DMS114 treated with DMSO at 0.1 percent for 48 hours (cell line): ENCODE measurements at regions not wholly inside any gene's neighbourhood (a gene's known extent, or its start where the extent isn't known, plus 50 kb on each side); places are given as distances from the start of the nearest gene placed in this dataset.
"Not testable (repeated sequence)": the region's sequence is repeated elsewhere in the genome, so short reads cannot be mapped to it uniquely, and the experiment has no call there.

Experiments
- DNase-seq: peaks from one replicate; lab custom pipeline; 2025; ENCODE audit not compliant: unreplicated experiment; lab: John Stamatoyannopoulos, UW

DNA sequence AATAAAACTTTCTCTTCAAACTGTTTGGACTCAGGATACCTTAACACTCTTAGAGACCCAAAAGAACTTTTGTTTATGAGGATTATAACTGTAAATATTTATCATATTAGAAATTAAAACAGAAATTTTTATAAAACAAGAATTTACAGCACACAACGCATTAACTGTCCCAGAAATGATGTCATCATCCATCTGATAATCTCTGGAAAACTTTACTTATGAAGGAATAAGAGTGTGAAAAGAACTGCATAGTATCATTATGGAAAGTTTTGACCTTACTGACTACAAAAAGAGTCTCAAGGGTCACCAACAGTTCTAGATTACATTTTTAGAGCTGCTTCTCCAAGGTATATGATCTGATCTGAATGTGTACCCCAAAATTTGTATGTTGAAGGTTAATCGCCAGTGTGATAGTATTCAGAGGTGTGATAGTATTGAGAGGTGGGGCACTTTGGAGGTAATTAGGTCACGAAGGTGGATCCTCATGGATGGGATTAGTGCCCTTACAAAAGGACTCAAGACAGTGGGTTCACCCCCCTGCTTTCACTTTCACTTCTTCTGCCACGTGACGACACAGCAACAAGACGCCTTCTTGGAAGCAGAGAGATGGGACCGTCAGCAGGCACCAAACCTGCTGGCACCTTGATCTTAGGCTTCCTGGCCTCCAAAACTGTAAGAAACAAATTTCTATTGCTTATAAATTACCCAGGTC, 95.7 kb upstream of the NR5A2 start:
- DNase-seq = no peak

DNA sequence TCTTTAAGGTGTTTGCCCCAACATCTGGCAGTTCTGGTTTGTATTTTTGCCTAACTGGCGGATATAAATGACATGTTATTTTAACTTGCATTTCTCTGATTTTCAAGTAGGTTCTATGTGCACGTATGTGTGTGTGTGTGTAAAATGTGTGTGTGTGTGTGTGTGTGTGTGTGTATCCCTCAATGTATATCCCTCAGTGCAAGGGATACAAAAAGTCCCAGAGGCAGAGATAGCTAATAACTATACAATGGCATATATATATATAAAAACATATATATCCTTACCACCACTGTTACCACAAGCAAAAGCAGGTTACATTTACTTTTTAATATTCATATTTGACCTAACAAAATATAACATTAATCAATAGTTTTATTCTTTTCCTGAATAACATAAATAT, 95.0 kb upstream of the NR5A2 start:
- DNase-seq = no peak

DNA sequence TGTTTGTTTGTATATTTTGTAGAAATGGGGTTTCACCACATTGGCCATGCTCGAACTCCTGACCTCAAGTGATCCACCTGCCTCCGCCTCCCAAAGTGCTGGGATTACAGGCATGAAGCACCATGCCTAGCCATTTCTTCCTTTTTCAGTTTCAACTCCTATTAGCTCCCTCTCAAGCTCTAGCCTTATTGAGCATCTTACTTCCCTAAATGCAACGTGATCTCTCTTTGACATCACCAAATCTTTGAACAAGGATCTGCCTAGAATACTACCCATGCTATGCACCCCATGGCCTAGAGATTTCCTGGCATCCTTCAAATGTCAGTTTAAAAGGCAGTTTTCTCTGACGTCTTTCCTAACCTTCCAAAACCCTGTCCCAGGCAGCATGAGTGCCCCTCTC, 91.1 kb upstream of the NR5A2 start:
- DNase-seq = no peak

DNA sequence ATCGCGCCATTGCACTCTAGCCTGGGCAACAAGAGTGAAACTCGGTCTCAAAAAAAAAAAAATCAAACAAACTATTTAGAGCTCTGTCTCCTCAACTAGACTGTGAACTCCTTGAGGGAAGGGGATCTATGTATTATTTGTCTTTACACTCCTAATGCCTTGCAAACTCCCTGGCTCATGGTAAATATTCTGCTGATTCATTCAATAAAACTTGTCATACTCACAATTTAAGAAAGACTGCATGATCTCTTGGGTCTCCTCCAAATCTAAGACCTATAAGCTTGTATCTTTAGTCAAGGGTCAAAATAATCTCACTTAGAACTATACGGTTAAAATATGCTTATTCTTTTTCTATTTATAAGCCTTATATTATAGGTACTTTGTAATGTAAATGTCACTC, 90.3 kb upstream of the NR5A2 start:
- no peak for DNase-seq

DNA sequence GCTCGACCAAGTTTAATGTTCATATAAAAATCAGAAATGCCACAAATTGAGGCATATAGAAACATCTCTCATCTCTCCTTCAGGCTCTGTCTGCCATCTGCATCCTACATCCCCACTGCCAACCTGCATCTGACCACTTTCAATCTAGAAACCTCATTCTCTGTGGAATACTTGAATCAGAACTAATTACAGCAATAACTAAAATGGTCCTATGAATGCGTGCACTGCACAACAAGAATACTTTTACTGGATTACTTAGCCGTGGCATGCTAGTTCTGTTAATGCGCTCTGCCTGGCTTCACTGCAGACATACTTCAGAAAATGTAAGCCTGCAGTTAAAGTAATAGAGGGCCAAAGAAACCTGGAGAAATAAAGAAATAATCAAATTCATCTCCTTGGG, 89.8 kb upstream of the NR5A2 start:
- DNase-seq = no peak

- no peak for DNase-seq
These were observed 82.5 kb upstream of the NR5A2 start for GRCh38 chr1:199944986-199945385.

GRCh38 chr1:199945591-199945990, 81.9 kb upstream of the NR5A2 start:
- DNase-seq = no peak

DNA sequence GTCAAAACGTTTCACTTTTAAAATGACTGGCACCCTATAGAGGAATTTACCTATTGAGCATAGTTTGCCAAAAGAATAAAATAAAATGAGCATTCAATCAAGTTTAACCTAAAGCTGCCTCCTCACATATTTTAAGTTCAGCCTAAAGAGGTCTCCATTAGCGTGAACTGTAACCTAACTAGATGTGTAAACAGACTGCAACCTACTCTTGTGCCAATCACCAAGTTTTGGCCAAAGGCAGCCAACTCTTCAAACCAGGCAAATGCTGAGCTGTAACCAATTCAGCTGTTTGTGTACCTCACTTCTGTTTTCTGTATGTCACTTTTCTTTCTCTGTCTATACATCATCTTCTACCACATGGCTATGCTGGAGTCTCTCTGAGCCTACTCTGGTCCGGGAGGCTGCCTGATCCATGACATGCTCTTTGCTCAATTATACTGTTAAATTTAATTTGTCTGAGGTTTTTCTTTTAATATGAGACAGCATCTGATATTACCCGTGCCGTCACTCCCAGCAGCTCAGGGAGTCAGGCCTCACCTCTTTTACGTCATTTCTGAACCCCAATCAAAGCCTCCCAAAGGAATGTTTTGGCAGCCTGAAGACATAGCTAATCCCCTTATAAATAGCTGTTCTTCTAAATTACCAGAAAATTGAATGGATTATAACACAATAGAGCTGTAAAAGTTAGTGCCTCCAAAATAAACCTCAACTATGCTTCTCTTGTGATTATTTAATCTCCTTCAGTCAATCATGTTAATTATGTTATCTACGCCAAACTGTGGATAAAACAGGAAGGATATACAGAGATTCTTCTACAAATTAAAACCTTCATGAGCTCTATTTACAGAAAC, 81.0 kb upstream of the NR5A2 start:
- no peak for DNase-seq

DNA sequence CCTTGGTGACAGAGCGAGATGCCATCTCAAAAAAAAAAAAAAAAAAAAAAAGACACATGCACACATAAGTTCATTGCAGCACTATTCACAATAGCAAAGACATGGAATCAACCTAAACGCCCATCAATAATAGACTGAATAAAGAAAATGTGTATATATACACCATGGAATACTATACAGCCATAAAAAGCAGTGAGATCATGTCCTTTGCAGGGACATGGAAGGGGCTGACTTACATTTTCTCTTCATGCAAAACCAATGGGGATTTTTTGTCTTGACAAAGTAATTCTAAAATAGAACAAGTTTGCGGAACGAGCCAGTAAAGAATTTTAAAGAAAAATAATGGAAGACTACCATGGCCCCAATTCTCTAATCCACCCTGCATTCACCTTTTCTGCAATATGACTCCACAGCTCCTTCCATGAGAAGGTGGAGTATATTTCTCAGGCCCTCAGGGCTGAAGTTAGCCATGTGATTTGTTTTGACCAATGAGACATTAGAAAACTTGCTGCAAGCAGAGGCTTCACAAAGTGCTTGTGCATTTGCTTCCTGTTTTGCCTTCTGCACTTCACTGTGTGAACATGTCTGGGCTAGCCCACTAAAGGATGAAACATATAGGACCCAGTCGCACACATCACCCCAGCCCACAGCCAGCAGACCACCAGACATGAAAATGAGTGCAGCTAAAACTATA, 78.8 kb upstream of the NR5A2 start:
- DNase-seq = no peak

DNA sequence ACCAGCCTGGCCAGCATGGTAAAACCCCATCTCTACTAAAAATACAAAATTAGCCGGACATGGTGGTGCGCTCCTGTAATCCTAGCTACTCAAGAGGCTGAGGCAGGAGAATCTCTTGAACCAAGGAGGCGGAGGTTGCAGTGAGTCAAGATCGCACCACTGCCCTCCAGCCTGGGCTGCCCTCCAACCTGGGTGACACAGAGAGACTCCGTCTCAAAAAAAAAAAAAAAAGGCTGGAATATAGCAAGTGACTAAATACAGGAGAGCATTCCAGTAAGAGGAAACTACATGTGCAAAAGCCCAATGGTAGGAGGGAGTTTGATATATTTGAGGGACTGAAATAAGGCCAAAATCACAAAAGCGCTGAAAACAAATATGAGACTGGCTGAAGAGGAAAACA, 76.5 kb upstream of the NR5A2 start:
- DNase-seq = not testable (repeated sequence)

DNA sequence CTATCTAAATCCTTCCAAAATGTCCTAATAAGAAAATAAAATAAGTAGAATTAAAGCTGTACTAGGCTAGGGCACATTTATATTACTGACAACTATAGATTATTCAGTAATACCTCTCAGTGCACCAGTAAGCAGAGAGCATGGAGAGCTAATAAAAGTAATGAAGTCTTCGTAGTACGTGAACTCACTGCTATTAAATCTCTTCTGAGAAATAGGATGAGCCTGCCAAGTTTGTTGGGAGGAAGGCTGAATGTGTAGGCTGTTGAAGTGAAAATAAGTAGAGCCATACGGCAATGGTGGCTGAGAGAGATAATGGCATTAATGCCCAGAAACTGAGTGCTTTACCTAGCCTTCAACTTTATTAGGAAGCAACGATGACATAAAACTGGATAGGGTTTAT, 73.9 kb upstream of the NR5A2 start:
- DNase-seq = no peak

GRCh38 chr1:199954699-199955098, 72.8 kb upstream of the NR5A2 start:
- DNase-seq = no peak

- DNase-seq = no peak
These were observed 72.3 kb upstream of the NR5A2 start for GRCh38 chr1:199955235-199955634.

- DNase-seq = no peak
These were observed 71.5 kb upstream of the NR5A2 start for GRCh38 chr1:199956005-199956404.

DNA sequence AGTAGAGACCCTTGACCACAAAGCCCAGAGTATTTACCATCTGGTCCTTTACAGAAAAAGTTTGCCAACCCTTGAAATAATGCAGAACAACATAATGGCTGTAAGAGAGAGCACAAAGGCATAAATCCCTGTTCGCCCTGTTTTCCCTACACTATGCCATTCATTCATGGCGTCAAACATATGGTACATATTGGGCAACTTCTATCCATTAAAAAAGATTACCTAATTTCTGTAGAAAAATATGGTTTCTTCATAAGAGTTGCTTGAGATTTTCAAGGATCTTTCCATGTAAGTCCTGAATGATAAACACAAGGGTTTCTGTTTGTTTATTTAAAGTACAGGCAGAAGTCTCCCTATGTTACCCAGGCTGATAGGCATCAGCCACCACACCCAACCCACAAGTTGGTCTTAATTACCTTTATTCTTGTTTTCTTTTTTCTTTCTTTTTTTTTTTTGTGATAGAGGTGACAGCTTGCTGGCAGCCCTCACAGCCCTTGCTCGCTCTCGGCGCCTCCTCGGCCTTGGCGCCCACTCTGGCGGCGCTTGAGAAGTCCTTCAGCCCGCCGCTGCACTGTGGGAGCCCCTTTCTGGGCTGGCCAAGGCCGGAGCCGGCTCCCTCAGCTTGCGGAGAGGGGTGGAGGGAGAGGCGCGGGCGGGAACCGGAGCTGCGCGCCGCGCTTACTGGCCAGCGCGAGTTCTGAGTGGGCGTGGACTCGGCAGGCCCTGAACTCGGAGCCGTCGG, 68.3 kb upstream of the NR5A2 start:
- DNase-seq = no peak

DNA sequence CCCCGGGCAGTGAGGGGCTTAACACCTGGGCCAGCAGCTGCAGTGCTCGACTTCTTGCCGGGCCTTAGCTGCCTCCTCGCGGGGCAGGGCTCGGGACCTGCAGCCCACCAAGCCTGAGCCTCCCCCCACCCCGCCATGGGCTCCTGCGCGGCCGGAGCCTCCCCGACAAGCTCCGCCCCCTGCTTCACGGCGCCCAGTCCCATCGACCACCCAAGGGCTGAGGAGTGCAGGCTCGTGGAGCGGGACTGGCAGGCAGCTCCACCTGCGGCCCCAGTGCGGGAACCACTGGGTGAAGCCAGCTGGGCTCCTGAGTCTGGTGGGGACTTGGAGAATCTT, 67.8 kb upstream of the NR5A2 start:
- no peak for DNase-seq

DNA sequence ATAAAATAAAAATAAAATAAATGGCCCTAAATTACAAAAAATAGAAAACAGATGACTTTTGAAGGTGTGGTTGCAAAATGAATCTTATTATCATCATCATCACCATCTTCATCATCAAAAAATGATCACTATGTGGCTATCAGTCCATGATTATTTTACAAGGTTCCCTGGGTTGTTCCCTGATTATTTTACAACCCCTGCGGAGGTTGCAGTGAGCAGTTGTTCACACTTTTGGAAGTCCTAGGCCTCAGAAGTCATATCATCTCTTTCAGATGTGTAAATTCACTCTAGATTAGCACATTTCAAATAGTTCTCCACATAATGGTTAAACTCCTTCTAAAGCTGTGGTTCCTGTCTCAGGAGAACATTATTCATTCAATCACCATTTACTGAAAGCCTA, 57.4 kb upstream of the NR5A2 start:
- DNase-seq = no peak

DNA sequence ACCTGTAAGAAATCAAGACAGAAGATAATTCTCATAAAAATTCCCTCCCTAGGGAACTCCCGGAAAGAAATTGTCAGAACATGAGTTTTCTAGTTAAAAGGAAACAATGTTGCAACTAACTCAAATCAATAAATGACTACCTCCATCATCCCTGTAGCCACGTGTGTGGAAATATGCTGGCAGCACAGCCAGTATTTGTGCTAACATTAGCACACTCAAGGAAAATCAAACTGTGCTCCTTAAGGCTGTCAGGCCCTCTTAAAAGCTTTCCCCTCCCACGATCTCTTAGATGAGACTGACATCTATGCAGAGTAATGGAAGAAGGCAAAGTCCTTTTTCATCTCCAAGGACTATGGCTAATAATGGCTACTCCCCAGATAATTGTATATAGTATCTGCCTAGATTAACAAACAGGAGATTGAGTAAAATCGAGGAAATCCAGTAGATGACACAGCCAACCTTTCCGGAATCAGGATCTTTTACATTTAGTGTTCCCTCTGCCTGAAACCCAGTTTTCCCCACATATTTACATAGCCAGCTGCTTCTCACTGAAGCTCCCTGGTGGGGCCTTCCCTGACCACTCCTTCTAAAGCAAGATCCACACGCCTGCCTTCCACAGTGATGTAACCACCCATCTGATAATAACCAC, 50.9 kb upstream of the NR5A2 start:
- no peak for DNase-seq
